K562 (cell line): ENCODE measurements at regions not wholly inside any gene's neighbourhood (a gene's known extent, or its start where the extent isn't known, plus 50 kb on each side); places are given as distances from the start of the nearest gene placed in this dataset.

Experiments used
- BCOR ChIP-seq: fragments of 450-650 bp; IDR thresholded peaks from 2 replicates; pipeline ENCODE4 v1.6.1; 2016
- CHD4 ChIP-seq: fragments of 200-600 bp; sonication (generic); IDR thresholded peaks from 3 replicates; pipeline ENCODE4 v1.6.1; 2012; ENCODE audit warnings: low read depth, mild to moderate bottlenecking, mixed read lengths, low read length, inconsistent platforms; ENCODE audit not compliant: insufficient read depth, insufficient replicate concordance, poor library complexity, severe bottlenecking
- ELK3 ChIP-seq: fragments of 450-650 bp; formaldehyde crosslinking; IDR thresholded peaks from 2 replicates; pipeline ENCODE4 v1.4.0; 2020; ENCODE audit warnings: mild to moderate bottlenecking
- FOXP4 ChIP-seq: sonication (generic); formaldehyde crosslinking; IDR thresholded peaks from 2 replicates; pipeline ENCODE4 v1.8.0; 2022; ENCODE audit warnings: mild to moderate bottlenecking, missing genetic modification reagents, borderline replicate concordance
- HNRNPLL ChIP-seq: fragments of 200-400 bp; formaldehyde crosslinking; IDR thresholded peaks from 2 replicates; pipeline ENCODE4 v1.6.1; 2017; ENCODE audit warnings: low read length, low read depth, mild to moderate bottlenecking; ENCODE audit not compliant: poor library complexity, severe bottlenecking
- IRF9 ChIP-seq: fragments of 450-650 bp; IDR thresholded peaks from 2 replicates; pipeline ENCODE4 v1.6.1; 2016; ENCODE audit warnings: missing biosample characterization, missing genetic modification characterization
- SMAD4 ChIP-seq: fragments of 250-450 bp; sonication (Bioruptor Pico); conservative IDR thresholded peaks from 2 replicates; pipeline ENCODE4 v1.8.0; 2021; ENCODE audit warnings: inconsistent platforms, mild to moderate bottlenecking, moderate library complexity
- TAF9B ChIP-seq: fragments of 450-650 bp; IDR thresholded peaks from 2 replicates; pipeline ENCODE4 v1.6.1; 2018; ENCODE audit warnings: mild to moderate bottlenecking; ENCODE audit not compliant: partially characterized antibody
- ZNF217 ChIP-seq: sonication (generic); formaldehyde crosslinking; IDR thresholded peaks from 2 replicates; pipeline ENCODE4 v1.8.0; 2022; ENCODE audit warnings: mild to moderate bottlenecking, missing genetic modification reagents
- ZNF398 ChIP-seq: fragments of 250-450 bp; sonication (Bioruptor Pico); IDR thresholded peaks from 2 replicates; pipeline ENCODE4 v1.8.0; 2021; ENCODE audit warnings: moderate library complexity, mild to moderate bottlenecking, inconsistent platforms
- ZNF518B ChIP-seq: fragments of 250-450 bp; sonication (Bioruptor Pico); IDR thresholded peaks from 2 replicates; pipeline ENCODE4 v1.5.0; 2021; ENCODE audit warnings: mild to moderate bottlenecking, moderate library complexity
- ZNF740 ChIP-seq, 3 experiments: fragments of 200-800 bp in 1 of 3; sonication (Bioruptor generic) in 1 of 3; sonication (generic) in 1 of 3; formaldehyde crosslinking in 1 of 3; IDR thresholded peaks; 2 replicates each; pipeline versions ENCODE4 v1.6.1 to v1.8.0; 2016 to 2022; ENCODE audit warnings: mild to moderate bottlenecking in 2 of 3, missing compliant biosample characterization in 2 of 3, missing genetic modification characterization in 2 of 3, missing genetic modification reagents in 1 of 3

GRCh38 chr2:55112229-55113031, 62.2 kb upstream of the RTN4 start (continued):
- TF ChIP-seq ELK3 (no peak), HNRNPLL (no peak), FOXP4 (CRISPR knock-in tag) (no peak), TAF9B (no peak), SMAD4 (no peak), BCOR (no peak), IRF9 (no peak), ZNF740 (CRISPR knock-in tag; IDR thresholded peaks at IDR 0.05) (no peak), ZNF740 (tag; IDR thresholded peaks at IDR 0.05) (no peak; a peak in 1 of 4 replicates), ZNF217 (CRISPR knock-in tag) (no peak), CHD4 (no peak), ZNF398 (CRISPR knock-in tag) (no peak), ZNF518B (CRISPR knock-in tag) (no peak)
